Activated T-cell treated with anti-CD3 and anti-CD28 coated beads, Interleukin-2, amount 50 U/mL, for 24 hours (primary cell): ENCODE measurements at regions not wholly inside any gene's neighbourhood (a gene's known extent, or its start where the extent isn't known, plus 50 kb on each side); places are given as distances from the start of the nearest gene placed in this dataset.

Source experiments
- DNase-seq: peaks from one replicate; pipeline ENCODE4 v3.0.0-alpha.2; 2020
- H3K27ac Mint-ChIP-seq: 2 replicates; pipeline ENCODE4 v1.8.0; 2020; ENCODE audit warnings: mild to moderate bottlenecking, mixed read lengths
- H3K27me3 Mint-ChIP-seq: 2 replicates; pipeline ENCODE4 v1.8.0; 2020; ENCODE audit warnings: mixed read lengths
- H3K36me3 Mint-ChIP-seq: 2 replicates; pipeline ENCODE4 v1.8.0; 2020; ENCODE audit warnings: low read depth, mixed read lengths
- H3K4me1 Mint-ChIP-seq: 2 replicates; pipeline ENCODE4 v1.8.0; 2020; ENCODE audit warnings: low read depth, mixed read lengths
- H3K4me3 Mint-ChIP-seq: 2 replicates; pipeline ENCODE4 v1.8.0; 2020; ENCODE audit warnings: mild to moderate bottlenecking, moderate library complexity, mixed read lengths
- H3K9me3 Mint-ChIP-seq: 2 replicates; pipeline ENCODE4 v1.8.0; 2020; ENCODE audit warnings: mixed read lengths

- no peak overlapping the region for H3K4me3 Mint-ChIP-seq
Measured at GRCh38 chr3:46123646-46124045, 84.5 kb downstream of the CCR1 start.

DNA sequence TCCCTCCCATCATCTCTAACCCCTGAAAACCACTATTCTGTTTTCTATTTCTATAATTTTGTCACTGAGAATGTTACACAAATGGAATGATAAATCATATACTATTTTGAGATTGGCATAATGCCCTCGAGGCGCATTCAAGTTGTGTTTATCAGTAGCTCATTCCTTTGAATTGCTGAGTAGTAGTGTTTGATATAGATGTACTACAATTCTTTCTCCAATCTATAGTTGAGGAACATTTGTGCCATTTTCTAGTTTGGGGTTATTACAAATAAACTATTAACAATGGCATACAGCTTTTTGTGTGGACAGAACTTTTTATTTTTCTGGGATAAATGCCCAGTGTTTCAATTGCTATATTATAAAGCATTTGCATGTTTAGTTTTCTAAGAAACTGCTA lies 86.0 kb downstream of the CCR1 start:
- H3K27ac Mint-ChIP-seq, result no peak overlapping the region
- no peaks in the 10 kb centered on the region for H3K36me3 Mint-ChIP-seq
- DNase-seq, result no peak
- H3K4me3 Mint-ChIP-seq, result no peak overlapping the region
- H3K4me1 Mint-ChIP-seq, result no peaks in the 10 kb centered on the region
- peaks cover 12% of the 10 kb centered on the region for H3K27me3 Mint-ChIP-seq
- no peaks in the 10 kb centered on the region for H3K9me3 Mint-ChIP-seq

More at GRCh38 chr3:46123646-46124045, 84.5 kb downstream of the CCR1 start:
- Mint-ChIP-seq H3K27ac (no peak overlapping the region), H3K9me3 (no peaks in the 10 kb centered on the region), H3K4me1 (no peaks in the 10 kb centered on the region), H3K27me3 (peaks cover 12% of the 10 kb centered on the region), H3K36me3 (no peaks in the 10 kb centered on the region)
- no peak for DNase-seq

DNA sequence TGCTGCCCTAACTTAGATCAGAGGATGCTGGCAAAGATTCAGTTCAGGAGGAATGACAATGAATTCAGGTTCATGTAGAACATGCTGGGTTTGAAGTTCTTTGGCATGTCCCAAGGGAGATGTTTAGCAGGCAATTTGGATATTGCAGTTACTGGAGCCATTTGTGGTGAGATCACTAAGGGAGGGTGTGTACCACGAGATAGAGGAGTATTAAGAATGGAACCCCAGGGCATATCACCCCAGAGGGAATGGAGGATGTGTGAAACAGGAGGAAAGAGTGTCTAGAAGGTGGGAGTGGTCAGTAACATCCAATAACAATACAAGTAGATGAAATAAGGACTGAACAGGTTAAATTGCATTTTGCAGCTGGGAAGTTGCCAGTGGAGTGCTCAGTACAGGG lies 87.1 kb downstream of the CCR1 start:
- Mint-ChIP-seq H3K27ac (no peak overlapping the region), H3K4me1 (no peaks in the 10 kb centered on the region), H3K4me3 (no peak overlapping the region), H3K9me3 (no peaks in the 10 kb centered on the region), H3K36me3 (no peaks in the 10 kb centered on the region), H3K27me3 (peaks cover 12% of the 10 kb centered on the region)
- no peak for DNase-seq

DNA sequence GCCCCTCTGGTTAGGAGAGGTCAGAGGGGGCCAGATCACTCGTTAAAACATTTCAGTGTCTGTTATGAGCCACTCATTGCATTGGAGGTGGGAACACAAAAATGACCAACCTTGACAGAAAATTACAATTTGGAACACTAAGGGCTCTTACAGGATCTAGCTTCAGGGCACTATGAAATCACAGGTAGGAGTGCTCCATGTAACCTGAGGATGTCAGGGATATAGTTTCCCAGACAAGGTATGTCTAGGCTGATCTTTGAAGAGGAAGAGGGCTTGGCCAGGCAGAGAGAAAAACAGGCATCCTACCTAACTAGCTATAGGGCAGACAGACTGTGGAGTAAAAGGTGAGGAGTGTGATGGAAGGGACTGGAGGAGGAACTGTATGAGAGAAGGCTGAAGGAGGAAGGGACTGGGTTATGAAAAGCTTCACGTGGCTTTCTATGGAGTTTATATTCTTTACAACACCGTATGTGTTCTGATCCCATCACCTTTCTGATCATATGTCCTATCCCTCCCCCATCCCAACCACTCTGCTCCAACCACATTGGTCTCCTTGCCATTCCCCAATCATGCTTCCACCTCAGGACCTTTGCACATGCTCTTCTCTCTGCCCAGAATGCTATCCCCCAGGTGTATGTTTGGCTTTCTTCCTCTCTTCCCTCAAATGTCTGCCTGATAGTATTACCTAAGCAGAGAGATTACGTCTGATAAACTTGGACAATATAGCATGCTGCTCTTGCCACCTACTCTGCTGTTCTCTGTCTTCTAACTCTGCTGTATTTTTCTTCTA lies 88.2 kb downstream of the CCR1 start:
- DNase-seq, result no peak
- H3K9me3 Mint-ChIP-seq, result no peaks in the 10 kb centered on the region
- H3K4me1 Mint-ChIP-seq, result no peaks in the 10 kb centered on the region
- H3K36me3 Mint-ChIP-seq, result no peaks in the 10 kb centered on the region
- H3K4me3 Mint-ChIP-seq, result no peak overlapping the region
- H3K27me3 Mint-ChIP-seq, result peaks cover 12% of the 10 kb centered on the region
- H3K27ac Mint-ChIP-seq, result no peak overlapping the region

- Mint-ChIP-seq H3K9me3 (no peaks in the 10 kb centered on the region), H3K27ac (no peak overlapping the region), H3K27me3 (peaks cover 12% of the 10 kb centered on the region), H3K36me3 (no peaks in the 10 kb centered on the region), H3K4me1 (no peaks in the 10 kb centered on the region), H3K4me3 (no peak overlapping the region)
- DNase-seq, result no peak
Measured at GRCh38 chr3:46119253-46119652, 88.9 kb downstream of the CCR1 start.

DNA sequence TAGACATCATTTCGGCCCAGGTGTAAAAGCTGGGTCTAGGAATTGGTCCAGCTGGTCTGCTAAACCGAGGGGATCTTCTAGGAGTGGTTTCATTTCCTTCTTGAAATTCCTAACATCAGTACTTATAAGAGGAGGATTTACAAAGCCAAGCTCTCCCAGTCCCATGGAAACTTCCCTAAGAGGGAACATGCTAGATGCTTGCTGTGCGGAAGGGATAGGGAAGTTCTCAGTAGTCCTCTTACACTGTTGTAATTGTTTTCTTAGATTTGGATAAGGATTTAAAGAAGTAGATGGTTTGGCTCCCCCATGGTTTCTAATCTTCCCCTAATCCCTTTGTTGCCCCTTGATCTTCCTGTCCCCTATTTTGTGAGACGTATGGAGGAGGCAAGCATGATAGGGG lies 89.7 kb upstream of the XCR1 start:
- no peak overlapping the region for H3K4me3 Mint-ChIP-seq
- no peak overlapping the region for H3K27ac Mint-ChIP-seq
- peaks cover 11% of the 10 kb centered on the region for H3K4me1 Mint-ChIP-seq
- peaks cover 12% of the 10 kb centered on the region for H3K27me3 Mint-ChIP-seq
- H3K9me3 Mint-ChIP-seq, result no peaks in the 10 kb centered on the region
- no peaks in the 10 kb centered on the region for H3K36me3 Mint-ChIP-seq
- no peak for DNase-seq

DNA sequence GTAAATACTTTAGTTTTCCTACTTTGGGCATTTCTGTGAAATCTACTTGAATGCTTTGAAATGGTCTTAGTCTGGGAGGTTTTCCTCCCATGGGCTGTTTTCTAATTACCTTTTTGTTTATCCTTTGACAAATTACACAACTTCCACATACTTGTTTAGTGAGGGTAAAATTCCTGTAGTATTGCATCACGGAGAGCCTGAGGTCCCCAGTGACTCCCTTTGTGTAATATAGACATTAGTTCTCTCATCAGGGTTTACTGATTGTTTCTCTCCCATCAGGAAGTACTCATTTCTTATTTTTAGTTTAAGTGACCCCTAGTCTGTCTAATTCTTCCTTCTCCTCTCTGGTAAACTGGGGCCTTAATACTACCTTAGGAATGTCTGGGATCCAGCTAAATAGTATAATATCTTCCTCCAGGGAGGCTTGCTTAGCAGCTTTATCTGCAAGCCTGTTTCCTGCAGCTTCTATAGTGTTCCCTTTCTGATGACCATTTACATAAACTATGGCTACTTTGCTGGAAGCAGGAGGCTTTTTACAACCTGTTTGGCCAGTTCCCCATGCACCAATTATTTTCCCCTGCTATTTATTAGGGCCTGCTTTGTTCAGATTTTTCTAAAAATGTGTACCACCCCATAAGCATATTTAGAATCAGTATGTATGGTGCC lies 87.2 kb upstream of the XCR1 start:
- Mint-ChIP-seq H3K36me3 (no peaks in the 10 kb centered on the region), H3K4me1 (peaks cover 29% of the 10 kb centered on the region), H3K27ac (no peak overlapping the region), H3K4me3 (no peak overlapping the region), H3K9me3 (no peaks in the 10 kb centered on the region), H3K27me3 (no peaks in the 10 kb centered on the region)
- no peak for DNase-seq

DNA sequence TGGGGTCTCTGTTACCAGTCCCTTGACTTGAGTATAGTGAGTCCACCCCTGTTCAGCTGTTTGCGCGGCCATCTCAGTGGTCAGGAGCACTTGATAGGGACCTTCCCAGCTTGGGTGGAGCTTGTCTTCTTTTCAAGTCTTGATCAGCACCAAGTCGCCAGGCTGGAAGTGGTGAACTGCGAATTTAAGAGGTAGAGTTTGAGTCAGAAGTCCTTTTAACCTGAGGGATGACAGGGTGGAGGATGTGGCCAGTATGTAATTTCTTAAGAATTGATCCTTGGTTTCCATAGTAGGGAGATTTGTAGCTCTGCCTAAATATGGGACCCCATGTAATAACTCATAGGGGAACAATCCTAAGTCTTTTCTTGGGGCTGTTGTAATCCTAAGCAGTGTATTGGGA lies 86.3 kb upstream of the XCR1 start:
- H3K27me3 Mint-ChIP-seq, result no peaks in the 10 kb centered on the region
- peaks cover 38% of the 10 kb centered on the region for H3K4me1 Mint-ChIP-seq
- no peaks in the 10 kb centered on the region for H3K9me3 Mint-ChIP-seq
- DNase-seq, result no peak
- H3K4me3 Mint-ChIP-seq, result no peak overlapping the region
- no peak overlapping the region for H3K27ac Mint-ChIP-seq
- no peaks in the 10 kb centered on the region for H3K36me3 Mint-ChIP-seq

DNA sequence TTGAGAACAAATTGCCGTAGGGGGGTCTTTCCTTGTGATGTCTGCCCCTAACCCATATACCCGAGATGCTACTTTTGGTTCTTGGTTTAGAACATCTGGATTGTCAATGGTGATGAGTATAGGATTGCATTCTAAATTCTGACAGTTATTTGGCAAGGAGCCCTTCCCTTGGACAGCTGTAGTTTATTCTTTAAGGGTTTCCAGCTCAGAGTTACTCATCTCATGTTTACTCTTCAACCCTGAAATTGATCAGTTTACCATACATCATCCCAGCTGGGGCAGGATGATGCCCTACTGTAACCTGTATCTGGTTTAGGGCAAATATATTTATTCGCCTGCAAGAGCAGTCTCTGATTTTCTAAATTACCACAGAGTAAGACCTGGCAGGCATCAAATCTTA lies 85.7 kb upstream of the XCR1 start:
- Mint-ChIP-seq H3K9me3 (no peaks in the 10 kb centered on the region), H3K27me3 (no peaks in the 10 kb centered on the region), H3K4me3 (no peak overlapping the region), H3K27ac (no peak overlapping the region), H3K4me1 (peaks cover 44% of the 10 kb centered on the region), H3K36me3 (no peaks in the 10 kb centered on the region)
- no peak for DNase-seq

- Mint-ChIP-seq H3K36me3 (no peaks in the 10 kb centered on the region), H3K27ac (no peak overlapping the region), H3K4me1 (peaks cover 51% of the 10 kb centered on the region), H3K9me3 (no peaks in the 10 kb centered on the region), H3K27me3 (no peaks in the 10 kb centered on the region), H3K4me3 (no peak overlapping the region)
- DNase-seq, result no peak
Measured at GRCh38 chr3:46112296-46112695, 85.0 kb upstream of the XCR1 start.

DNA sequence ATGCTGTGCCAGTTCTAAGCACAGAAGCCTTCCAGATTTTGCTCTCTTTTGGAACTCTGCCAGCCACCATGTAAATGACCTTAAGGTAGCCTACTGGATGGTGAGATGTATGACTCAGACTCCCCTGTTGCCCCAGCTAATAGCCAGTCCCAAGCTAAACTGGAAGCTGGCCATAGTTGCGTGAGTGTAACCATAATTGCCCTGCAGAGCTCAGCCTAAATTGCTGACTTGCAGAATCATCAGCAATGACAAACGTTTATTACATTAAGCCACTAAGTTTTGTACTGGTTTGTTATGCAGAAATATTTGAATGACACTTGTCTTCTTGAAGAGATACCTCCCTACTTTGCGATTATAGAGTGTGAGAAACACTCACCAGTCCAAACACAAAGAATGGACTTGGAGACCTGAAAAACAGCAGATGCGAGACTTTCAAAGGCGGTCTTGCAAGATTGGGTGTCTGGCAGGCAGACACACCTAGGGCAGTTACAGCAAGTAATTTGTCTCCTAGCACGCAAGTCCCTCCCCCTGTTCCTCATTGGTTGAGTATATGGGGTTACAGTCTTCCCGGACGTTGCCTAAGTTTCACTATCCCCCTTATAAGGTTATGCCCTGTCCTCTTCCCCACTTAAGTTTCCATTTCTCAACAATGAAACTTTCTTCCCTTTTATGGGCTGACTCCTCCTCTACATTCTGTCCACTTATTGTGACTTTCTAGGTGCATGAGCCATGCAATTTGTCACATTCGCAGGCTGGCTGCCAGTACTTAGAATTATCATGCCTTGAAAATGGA lies 83.6 kb upstream of the XCR1 start:
- H3K4me3 Mint-ChIP-seq, result no peak overlapping the region
- no peaks in the 10 kb centered on the region for H3K36me3 Mint-ChIP-seq
- H3K27ac Mint-ChIP-seq, result no peak overlapping the region
- DNase-seq, result no peak
- peaks cover 55% of the 10 kb centered on the region for H3K4me1 Mint-ChIP-seq
- no peaks in the 10 kb centered on the region for H3K27me3 Mint-ChIP-seq
- no peaks in the 10 kb centered on the region for H3K9me3 Mint-ChIP-seq

- Mint-ChIP-seq H3K4me1 (peaks cover 58% of the 10 kb centered on the region), H3K27ac (no peak overlapping the region), H3K4me3 (no peak overlapping the region), H3K27me3 (peaks cover 13% of the 10 kb centered on the region), H3K9me3 (no peaks in the 10 kb centered on the region), H3K36me3 (no peaks in the 10 kb centered on the region)
- DNase-seq, result no peak
Measured at GRCh38 chr3:46107682-46108081, 80.4 kb upstream of the XCR1 start.

DNA sequence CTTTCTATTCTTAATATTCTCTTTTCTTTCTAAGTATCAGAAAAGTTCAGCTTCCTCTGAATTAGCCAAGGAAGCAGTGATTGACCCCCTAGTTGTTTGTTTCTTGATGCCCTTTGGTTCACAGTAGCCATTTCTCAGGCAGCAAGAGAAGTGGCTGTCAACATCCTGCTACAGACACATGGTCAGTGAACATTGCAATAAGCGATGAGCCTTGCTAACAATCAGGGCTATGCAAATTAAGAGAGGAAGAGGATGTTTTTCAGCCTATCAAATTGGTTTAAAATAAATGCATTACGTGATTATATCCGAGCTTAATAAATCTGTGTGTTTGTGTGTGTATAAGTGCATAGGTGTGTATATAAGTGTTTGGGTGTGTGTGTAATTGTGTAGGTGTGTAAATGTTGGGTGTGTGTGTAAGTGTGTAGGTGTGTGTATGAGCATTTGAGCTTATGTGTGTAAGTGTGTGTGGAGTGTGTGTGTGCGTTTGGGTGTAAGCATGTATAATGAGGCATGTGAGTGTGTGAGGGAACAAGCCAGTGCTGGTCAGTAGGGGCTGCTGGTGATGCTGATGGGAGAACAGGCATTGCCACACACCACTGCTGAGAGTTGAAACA lies 78.1 kb upstream of the XCR1 start:
- peaks cover 53% of the 10 kb centered on the region for H3K4me1 Mint-ChIP-seq
- H3K9me3 Mint-ChIP-seq, result peaks cover 12% of the 10 kb centered on the region
- peaks cover 4% of the 10 kb centered on the region for H3K36me3 Mint-ChIP-seq
- no peak overlapping the region for H3K27ac Mint-ChIP-seq
- peaks cover 25% of the 10 kb centered on the region for H3K27me3 Mint-ChIP-seq
- no peak overlapping the region for H3K4me3 Mint-ChIP-seq
- DNase-seq, result no peak

- H3K4me3 Mint-ChIP-seq, result no peak overlapping the region
- DNase-seq, result no peak
- H3K9me3 Mint-ChIP-seq, result peaks cover 12% of the 10 kb centered on the region
- H3K27me3 Mint-ChIP-seq, result peaks cover 29% of the 10 kb centered on the region
- H3K27ac Mint-ChIP-seq, result no peak overlapping the region
- peaks cover 52% of the 10 kb centered on the region for H3K4me1 Mint-ChIP-seq
- H3K36me3 Mint-ChIP-seq, result peaks cover 4% of the 10 kb centered on the region
Measured at GRCh38 chr3:46104706-46105105, 77.4 kb upstream of the XCR1 start.
